Adrenal gland (tissue), 5 donors: ENCODE measurements at regions not wholly inside any gene's neighbourhood (a gene's known extent, or its start where the extent isn't known, plus 50 kb on each side); places are given as distances from the start of the nearest gene placed in this dataset.
"Not testable (repeated sequence)": the region's sequence is repeated elsewhere in the genome, so short reads cannot be mapped to it uniquely, and the experiment has no call there.

ENCODE experiments used
- POLR2A ChIP-seq, 2 donors: fragments of 450-650 bp; IDR thresholded peaks; one replicate each; pipeline ENCODE4 v1.6.1; 2017; ENCODE audit warnings: antibody characterized with exemption in 2 of 2, mild to moderate bottlenecking in 2 of 2, moderate library complexity in 1 of 2
- TF ChIP-seq, protein P1 (sequence below), 6 experiments: fragments of 450-650 bp in 4 of 6; fragments of 200-600 bp in 2 of 6; sonication (generic) in 1 of 6; IDR thresholded peaks; 1 replicate in 5 of 6; 2 replicates in 1 of 6; pipeline versions ENCODE4 v1.5.1 to v1.8.0; 2016 to 2021; ENCODE audit warnings: antibody characterized with exemption in 6 of 6, mild to moderate bottlenecking in 2 of 6, moderate library complexity in 1 of 6
- donor health status: DM: no; HTN: no; CAD: no.

DNA sequence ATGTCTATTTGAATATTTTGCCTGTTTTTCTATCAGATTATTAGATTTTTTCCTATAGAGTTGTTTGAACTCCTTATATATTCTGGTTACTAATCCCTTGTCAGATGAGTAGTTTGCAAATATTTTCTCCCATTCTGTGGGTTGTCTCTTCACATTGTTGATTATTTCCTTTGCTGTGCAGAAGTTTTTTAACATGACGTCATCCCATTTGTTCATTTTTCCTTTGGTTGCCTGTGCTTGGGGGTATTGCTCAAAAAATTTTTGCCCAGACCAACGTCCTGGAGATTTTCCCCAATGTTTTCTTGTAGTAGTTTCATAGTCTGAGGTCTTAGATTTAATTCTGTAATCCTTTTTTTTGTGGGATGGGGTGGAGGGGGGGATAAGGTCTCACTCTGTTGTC is 168.7 kb upstream of the NFIA start:
- TF ChIP-seq, protein P1, sequence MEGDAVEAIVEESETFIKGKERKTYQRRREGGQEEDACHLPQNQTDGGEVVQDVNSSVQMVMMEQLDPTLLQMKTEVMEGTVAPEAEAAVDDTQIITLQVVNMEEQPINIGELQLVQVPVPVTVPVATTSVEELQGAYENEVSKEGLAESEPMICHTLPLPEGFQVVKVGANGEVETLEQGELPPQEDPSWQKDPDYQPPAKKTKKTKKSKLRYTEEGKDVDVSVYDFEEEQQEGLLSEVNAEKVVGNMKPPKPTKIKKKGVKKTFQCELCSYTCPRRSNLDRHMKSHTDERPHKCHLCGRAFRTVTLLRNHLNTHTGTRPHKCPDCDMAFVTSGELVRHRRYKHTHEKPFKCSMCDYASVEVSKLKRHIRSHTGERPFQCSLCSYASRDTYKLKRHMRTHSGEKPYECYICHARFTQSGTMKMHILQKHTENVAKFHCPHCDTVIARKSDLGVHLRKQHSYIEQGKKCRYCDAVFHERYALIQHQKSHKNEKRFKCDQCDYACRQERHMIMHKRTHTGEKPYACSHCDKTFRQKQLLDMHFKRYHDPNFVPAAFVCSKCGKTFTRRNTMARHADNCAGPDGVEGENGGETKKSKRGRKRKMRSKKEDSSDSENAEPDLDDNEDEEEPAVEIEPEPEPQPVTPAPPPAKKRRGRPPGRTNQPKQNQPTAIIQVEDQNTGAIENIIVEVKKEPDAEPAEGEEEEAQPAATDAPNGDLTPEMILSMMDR (IDR thresholded peaks at IDR 0.05) = not testable (repeated sequence)
- not testable (repeated sequence) for TF ChIP-seq POLR2A (IDR thresholded peaks at IDR 0.05)
